ENCODE measurements at regions not wholly inside any gene's neighbourhood (a gene's known extent, or its start where the extent isn't known, plus 50 kb on each side); places are given as distances from the start of the nearest gene placed in this dataset.
"Not testable (repeated sequence)": the region's sequence is repeated elsewhere in the genome, so short reads cannot be mapped to it uniquely, and the experiment has no call there.

DNA sequence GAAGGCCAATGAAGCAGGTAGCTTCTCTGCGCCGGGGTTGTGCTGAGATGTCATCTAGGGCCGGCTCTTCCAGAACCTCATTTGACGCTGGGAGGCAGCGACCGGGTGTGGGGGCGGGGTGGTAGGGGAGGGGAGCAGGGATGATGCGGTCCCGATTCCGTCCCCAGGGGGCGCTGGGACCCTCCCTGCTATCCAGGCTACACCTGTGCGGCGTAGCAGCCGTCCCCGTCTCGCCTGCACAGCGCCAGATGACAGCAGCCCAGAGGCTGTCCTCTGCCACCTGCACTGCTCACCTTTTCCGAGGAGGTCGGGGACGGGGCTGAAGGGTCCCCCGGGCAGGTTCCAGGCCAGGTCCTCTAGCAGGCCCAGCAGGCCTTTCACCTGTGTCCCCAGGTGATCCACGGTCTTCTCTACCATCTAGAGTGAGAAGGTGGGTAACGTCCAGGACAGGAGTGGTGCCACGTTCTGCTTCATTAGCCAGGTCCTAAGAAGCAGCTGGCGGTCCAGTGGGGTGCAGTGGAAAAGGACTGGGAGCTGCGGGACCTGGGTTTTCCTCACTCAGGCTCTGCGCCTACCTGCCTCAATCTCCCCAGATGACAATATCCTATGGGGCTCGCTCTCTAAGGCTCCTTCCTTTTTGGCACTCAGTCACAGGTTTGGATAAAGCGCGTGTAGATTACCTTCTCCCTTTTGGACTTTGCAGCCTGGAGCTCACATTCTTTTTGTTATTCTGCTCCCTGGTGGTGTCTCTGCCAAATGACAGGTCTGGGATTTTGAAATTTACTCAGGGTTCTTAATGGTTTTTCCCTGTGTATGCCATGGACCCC is 56.0 kb upstream of the RAB6C start:
- Histone ChIP-seq H3K27ac (ENCODE audit: low read depth, low read length) (no peak overlapping the region), H2AFZ (ENCODE audit: low read depth, low read length, severe bottlenecking) (no peak overlapping the region), H3K27me3 (ENCODE audit: low read length) (no peaks in the 10 kb centered on the region), H3K79me2 (ENCODE audit: insufficient read depth, low read length) (no peaks in the 10 kb centered on the region), H3K4me2 (ENCODE audit: low read depth, low read length, poor library complexity, severe bottlenecking) (no peak overlapping the region), H3K9me3 (ENCODE audit: insufficient read depth, low read length) (no peaks in the 10 kb centered on the region), H4K20me1 (ENCODE audit: low read depth, low read length) (no peaks in the 10 kb centered on the region), H3K36me3 (ENCODE audit: low read length) (no peaks in the 10 kb centered on the region), H3K4me3 (ENCODE audit: insufficient read depth, low read length, poor library complexity, severe bottlenecking) (no peak overlapping the region), H3K9me2 (replicated peaks; ENCODE audit: insufficient read depth, low read length) (no peaks in the 10 kb centered on the region), H3F3A (ENCODE audit: insufficient read depth) (no peaks in the 10 kb centered on the region), H3K9ac (ENCODE audit: low read length) (no peak overlapping the region)
- TF ChIP-seq EZH2phosphoT487 (conservative IDR thresholded peaks at IDR 0.05; ENCODE audit: low read length): no peak
- TF ChIP-seq, protein P1, sequence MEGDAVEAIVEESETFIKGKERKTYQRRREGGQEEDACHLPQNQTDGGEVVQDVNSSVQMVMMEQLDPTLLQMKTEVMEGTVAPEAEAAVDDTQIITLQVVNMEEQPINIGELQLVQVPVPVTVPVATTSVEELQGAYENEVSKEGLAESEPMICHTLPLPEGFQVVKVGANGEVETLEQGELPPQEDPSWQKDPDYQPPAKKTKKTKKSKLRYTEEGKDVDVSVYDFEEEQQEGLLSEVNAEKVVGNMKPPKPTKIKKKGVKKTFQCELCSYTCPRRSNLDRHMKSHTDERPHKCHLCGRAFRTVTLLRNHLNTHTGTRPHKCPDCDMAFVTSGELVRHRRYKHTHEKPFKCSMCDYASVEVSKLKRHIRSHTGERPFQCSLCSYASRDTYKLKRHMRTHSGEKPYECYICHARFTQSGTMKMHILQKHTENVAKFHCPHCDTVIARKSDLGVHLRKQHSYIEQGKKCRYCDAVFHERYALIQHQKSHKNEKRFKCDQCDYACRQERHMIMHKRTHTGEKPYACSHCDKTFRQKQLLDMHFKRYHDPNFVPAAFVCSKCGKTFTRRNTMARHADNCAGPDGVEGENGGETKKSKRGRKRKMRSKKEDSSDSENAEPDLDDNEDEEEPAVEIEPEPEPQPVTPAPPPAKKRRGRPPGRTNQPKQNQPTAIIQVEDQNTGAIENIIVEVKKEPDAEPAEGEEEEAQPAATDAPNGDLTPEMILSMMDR (IDR thresholded peaks at IDR 0.05; ENCODE audit: insufficient read depth, low read length, poor library complexity, severe bottlenecking): peak; percentile 10

- not testable (repeated sequence) for H3K9ac ChIP-seq (ENCODE audit: low read length); H2AFZ ChIP-seq (ENCODE audit: low read depth, low read length, severe bottlenecking); H3K36me3 ChIP-seq (ENCODE audit: low read length); H3F3A ChIP-seq (ENCODE audit: insufficient read depth); H3K27me3 ChIP-seq (ENCODE audit: low read length); H3K4me3 ChIP-seq (ENCODE audit: insufficient read depth, low read length, poor library complexity, severe bottlenecking); H3K9me2 ChIP-seq (replicated peaks; ENCODE audit: insufficient read depth, low read length); H3K27ac ChIP-seq (ENCODE audit: low read depth, low read length); H4K20me1 ChIP-seq (ENCODE audit: low read depth, low read length); H3K9me3 ChIP-seq (ENCODE audit: insufficient read depth, low read length); H3K79me2 ChIP-seq (ENCODE audit: insufficient read depth, low read length); H3K4me2 ChIP-seq (ENCODE audit: low read depth, low read length, poor library complexity, severe bottlenecking)
- TF ChIP-seq, protein P1 (IDR thresholded peaks at IDR 0.05; ENCODE audit: insufficient read depth, low read length, poor library complexity, severe bottlenecking): peak; percentile 2
Observed at GRCh38 chr2:129924115-129924514, 55.4 kb upstream of the RAB6C start.

- no peaks in the 10 kb centered on the region for H3K79me2 ChIP-seq (ENCODE audit: insufficient read depth, low read length)
- H3K4me3 ChIP-seq (ENCODE audit: insufficient read depth, low read length, poor library complexity, severe bottlenecking): no peak overlapping the region
- no peak overlapping the region for H2AFZ ChIP-seq (ENCODE audit: low read depth, low read length, severe bottlenecking)
- no peaks in the 10 kb centered on the region for H3K36me3 ChIP-seq (ENCODE audit: low read length)
- no peaks in the 10 kb centered on the region for H3K9me2 ChIP-seq (replicated peaks; ENCODE audit: insufficient read depth, low read length)
- no peak overlapping the region for H3K4me2 ChIP-seq (ENCODE audit: low read depth, low read length, poor library complexity, severe bottlenecking)
- no peaks in the 10 kb centered on the region for H3K27me3 ChIP-seq (ENCODE audit: low read length)
- no peaks in the 10 kb centered on the region for H4K20me1 ChIP-seq (ENCODE audit: low read depth, low read length)
- H3K9ac ChIP-seq (ENCODE audit: low read length): no peak overlapping the region
- no peaks in the 10 kb centered on the region for H3K9me3 ChIP-seq (ENCODE audit: insufficient read depth, low read length)
- H3K27ac ChIP-seq (ENCODE audit: low read depth, low read length): no peak overlapping the region
- TF ChIP-seq, protein P1 (IDR thresholded peaks at IDR 0.05; ENCODE audit: insufficient read depth, low read length, poor library complexity, severe bottlenecking): no peak
- no peak for TF ChIP-seq EZH2phosphoT487 (conservative IDR thresholded peaks at IDR 0.05; ENCODE audit: low read length)
- no peaks in the 10 kb centered on the region for H3F3A ChIP-seq (ENCODE audit: insufficient read depth)
Observed at GRCh38 chr2:129925381-129925780, 54.1 kb upstream of the RAB6C start.
